ENCODE measurements at regions not wholly inside any gene's neighbourhood (a gene's known extent, or its start where the extent isn't known, plus 50 kb on each side); places are given as distances from the start of the nearest gene placed in this dataset.
"Not testable (repeated sequence)": the region's sequence is repeated elsewhere in the genome, so short reads cannot be mapped to it uniquely, and the experiment has no call there.

DNA sequence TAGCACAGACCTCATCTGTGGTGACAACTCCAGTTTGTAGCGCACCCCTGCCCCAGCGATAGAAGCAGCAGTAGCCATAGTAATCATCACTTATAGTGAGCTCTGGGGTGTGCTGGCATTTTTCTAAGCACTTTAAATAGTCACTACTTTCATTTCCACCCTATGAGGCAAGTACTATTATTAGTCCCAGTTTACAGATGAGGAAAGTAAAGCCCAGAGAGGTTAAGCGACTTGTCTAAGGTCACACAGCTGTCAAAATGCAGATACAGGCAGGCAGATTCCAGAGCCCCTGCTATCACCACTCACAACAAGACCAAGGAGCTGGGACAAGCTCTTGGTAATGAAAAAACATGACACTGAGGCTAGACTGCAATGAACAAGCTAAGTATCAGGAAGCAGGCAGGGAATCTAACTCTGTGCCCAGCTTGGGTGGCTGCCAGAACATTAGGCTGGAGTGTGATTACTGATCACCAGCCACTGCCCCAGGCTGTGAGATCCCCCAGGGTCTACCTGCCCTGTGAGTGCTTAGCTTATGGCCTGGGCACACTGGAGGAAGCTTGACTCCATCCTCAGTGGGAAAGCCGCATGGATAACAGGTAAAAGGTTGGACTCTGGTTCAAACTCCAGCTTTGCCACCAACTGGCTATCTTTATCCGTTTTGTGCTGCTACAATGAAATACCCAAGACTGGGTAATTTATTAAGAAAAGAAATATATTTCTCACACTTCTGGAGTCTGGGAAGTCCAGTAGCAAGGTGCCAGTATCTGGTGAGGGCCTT lies 561.1 kb downstream of the MN1 start:
- DNase-seq = no peak

DNA sequence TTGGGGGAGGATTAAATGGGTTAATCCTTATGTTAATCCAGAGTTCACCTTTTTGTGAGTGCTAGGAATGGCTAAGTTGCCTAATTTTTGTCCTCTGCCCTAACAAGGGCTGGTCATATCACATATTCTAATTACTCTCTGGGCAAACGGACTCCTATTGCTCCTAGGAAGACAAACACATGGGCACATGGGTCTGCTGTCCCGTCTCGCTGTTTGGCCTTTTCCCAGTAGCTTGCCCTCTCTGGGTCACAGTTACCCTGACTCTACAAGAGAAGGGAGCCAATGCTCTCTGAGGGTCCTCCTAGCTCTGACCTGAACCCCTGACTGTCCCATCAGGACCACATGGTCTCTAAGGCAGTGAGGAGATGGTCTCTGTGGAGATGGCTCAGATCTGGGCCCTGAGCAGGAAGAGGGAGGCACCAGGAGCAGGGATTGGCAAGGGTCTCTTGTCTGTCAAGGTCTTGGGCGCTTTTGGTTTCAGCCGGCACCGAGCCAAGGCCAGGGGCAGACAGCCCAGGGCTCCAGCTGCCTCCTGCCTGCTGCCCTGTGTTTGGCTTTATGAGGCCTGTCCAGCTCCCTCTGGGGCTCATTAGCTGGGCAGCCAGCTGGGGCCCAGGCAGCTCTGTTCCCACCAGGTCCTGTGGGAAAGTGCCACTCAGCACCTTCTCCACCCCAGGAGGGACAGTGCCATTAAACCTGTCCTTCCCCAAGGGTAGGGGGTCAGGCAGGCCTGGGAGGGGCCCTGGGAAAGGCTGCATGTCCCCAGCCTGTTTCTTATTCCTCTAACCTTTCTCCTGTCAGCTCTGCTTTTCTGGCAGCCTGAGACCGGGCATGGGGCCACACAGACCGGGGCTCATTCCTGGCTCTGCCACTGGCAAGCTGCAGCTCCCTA lies 559.9 kb downstream of the MN1 start:
- no peak for DNase-seq

DNA sequence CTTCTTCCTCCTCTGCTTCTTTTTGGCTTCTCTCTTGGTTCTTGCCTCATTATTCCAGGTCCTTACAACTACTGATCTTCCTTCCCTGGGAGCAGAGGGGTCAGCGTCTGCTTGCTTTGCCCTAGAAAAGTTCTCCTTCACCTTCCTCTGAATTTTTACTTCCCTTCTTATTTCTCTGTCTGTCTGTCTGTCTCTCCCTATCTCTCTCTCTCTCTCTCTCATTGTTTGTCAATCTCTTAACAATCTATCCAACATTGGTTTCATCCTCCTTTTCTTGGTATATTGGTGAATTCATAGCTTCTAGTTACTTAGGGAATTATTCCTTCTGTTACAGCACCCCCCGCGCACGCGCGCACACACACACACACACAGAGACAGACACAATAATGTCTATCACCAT lies 559.1 kb downstream of the MN1 start:
- no peak for DNase-seq

DNA sequence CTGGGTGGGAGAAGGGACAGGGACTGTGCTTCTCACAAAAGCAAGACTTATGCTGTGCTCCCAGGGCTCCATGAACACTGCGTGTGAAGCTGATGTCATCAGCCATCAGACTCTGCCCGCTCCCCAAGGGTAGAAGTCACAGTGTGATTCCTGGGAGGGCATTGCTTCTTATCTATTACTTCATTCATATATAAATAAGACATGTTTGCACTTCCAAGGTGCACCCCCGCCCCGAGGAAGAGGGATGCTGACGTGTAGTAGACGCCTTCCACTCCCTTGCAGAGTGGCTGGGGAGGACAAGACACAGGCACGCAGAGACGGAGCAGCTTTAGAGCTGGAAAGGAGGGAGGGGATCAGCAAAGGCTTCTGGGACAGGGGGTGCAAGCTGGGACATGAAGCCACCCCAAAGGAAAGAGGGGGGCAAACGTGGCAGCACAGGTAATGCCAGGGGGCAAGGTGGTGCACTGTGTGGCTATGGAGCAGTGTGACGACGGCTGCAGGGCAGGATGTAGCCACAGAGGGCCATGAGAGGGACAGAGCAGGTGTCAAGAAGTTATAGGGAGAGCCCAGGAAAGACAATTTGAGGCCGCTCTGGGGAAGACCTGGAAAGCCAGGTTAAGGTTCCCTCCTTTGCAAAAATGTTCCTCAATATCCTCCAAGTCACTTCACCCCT lies 558.5 kb downstream of the MN1 start:
- no peak for DNase-seq

DNA sequence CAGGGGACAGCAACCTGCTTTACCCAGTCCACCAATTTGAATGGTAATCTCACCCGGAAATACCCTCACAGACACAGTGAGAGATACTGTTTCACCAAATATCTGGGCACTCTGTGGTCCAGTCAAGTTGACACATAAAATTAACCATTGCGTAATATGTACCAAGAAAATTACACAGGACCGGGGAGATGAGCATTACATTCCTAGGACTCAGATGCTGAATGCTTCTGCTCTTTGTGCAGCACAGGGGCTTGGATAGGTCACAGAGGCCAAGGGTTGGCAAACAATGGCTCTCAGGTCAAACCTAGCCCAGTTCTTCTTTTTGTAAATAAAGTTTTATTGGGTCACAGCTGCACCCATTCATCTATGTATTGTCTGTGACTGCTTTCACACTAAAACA lies 557.2 kb downstream of the MN1 start:
- no peak for DNase-seq

DNA sequence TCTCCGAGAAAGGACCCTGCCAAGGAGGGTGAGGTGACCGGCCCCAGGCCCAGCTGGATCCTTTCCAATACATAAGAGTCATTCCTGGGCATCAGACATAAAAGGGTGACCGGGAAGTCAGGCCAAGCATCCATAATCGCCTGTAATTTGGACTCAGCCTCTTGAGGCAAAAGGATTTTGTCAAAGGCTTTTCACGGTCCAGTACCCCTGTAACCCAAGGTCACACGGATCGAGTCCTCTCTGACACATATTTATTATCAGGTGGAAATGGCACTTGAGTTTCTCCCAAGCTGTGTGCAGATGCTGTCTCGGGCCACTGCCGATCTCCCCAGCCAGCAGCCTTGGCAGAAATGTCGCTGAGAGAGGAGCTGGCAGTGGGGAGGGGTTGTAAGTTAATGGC lies 556.5 kb downstream of the MN1 start:
- no peak for DNase-seq

DNA sequence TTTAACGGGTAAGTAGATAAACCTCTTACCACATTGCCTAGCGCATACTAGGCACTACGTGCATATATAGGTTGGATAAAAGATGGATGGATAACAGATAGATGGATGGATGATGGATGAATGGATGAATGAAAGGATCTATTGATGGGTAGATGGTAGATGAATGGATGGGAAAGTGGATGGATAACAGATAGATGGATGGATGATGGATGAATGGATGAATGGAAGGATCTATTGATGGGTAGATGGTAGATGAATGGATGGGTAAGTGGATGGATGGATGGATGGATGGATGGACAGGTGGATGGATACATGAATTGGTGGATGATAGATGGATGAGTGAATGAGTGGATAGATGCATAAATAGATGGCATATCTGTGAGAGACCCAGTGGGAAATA lies 555.0 kb downstream of the MN1 start:
- DNase-seq = no peak

DNA sequence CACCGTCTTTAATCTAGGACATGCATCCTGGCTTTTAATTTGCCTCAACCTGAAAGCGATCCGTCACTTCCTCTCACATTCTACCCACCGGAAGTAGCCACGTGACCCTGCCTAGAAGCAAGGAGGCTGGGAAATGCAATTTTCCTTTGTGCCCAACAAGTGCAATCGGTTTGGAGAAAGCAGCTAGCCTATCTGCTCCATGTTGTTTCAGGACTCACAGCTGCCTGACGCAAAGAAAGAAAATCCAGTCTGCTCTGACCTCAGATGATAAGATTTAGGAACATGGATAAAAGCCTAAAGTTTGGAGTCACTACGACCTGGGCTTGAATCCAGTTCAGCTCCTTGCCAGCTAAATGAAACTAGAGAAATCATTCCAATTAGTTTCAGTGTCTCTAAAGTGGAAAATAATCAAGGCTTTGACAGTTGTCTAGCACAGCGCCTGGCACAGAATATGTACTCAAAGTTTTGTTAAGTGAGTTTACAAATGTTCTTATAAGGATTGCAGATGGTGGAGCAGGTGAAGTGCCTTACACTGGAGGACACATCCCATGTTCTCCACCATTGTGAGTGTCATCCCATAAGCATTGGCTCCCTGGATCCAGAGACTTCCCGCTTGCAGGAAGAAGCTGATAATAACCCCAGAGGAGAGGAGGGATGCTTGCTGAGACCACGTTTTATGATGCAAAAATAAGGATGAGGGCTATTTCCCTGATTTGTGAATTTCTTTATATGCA lies 553.7 kb downstream of the MN1 start:
- peak; percentile 1 for DNase-seq

DNA sequence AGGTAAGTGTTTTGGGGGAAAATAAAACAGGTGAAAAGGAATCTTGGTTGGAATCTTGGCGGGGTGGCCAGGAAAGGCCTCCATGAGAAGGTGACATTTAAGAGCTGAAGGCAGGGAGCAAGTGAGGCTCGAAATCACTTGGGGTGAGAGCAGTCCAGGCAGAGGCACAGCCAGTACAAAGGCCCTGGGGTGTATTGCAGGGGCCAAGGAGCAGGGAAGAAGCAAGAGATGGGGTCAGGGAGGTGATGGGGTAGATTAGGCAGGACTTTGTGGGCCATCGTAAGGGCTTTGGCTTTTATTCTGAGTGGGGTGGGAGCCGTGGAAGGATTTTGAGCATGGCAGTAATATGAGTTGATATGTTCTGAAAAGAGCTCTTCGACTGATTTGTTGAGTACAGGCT lies 551.1 kb downstream of the MN1 start:
- no peak for DNase-seq

DNA sequence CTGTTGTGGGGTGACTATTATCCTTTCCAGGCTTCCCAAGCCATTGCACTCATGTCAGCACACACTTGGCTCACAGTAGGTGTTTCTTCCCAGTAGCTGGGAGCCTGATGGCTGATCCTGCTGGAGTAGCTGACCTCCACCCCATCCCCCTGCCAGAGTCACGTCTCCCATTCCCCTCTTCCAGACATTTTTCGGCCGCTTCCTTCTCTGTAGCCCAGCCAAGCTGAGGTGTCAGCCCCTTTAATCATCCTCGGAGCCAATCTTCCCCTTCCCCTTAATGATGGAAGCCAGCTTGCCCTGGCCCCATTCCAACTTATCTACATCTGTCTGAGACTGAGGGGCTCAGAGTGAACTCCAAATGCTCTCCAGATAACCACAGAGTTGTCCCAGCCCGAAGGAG lies 550.7 kb downstream of the MN1 start:
- DNase-seq = no peak

DNA sequence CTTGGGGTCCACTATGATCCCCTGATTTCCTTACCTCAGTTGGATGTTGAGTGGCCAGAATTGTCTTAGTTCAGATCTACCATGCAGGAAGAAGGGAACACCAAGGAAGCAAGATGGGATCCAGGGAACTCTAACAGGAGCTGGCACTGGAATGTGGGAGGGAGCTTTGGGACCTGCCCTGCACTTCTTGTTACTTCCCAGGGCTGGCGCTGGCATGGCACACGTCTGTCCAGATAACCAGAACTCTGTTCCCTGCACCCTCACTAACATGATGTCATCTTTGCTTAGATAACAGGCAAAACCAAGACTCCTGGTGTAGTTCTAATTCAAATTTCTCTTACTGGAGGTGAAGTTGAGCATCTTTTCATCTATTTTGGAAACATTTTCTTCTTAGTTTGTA lies 550.0 kb downstream of the MN1 start:
- no peak for DNase-seq

DNA sequence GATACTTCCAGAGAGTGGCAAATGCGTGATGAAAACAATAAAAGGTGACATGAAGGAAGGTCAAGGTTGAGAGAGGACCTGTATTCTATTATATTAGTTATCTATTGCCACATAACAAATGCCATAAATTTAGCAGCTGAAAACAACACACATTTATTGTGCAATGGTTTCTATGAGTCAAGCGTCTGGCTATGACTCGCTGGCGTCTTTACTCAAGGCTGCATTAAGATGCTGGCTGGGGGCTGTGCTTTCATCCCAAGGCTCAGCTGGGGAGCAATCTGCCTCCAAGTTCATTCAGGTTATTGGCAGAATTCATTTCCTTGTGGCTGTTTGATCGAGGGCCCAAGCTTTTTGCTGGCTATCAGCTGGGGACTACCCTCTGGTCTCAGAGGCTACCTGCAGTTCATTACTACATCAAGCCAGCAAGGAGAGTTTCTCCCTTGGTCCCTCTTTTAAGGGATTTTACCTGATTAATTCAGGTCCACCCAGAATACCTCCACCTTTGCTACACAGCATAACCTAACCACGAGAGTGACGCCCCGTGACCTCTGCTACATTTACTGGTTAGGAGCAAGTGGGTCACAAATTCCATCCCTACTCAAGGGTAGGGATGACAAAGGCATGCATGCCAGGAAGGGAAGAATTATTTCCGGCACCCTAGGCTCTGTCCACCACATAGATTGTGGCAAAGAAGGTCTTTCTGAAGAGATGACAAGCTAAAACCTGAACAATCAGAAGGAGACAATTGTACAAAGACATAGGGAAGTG lies 549.1 kb downstream of the MN1 start:
- peak; percentile 66 for DNase-seq

DNA sequence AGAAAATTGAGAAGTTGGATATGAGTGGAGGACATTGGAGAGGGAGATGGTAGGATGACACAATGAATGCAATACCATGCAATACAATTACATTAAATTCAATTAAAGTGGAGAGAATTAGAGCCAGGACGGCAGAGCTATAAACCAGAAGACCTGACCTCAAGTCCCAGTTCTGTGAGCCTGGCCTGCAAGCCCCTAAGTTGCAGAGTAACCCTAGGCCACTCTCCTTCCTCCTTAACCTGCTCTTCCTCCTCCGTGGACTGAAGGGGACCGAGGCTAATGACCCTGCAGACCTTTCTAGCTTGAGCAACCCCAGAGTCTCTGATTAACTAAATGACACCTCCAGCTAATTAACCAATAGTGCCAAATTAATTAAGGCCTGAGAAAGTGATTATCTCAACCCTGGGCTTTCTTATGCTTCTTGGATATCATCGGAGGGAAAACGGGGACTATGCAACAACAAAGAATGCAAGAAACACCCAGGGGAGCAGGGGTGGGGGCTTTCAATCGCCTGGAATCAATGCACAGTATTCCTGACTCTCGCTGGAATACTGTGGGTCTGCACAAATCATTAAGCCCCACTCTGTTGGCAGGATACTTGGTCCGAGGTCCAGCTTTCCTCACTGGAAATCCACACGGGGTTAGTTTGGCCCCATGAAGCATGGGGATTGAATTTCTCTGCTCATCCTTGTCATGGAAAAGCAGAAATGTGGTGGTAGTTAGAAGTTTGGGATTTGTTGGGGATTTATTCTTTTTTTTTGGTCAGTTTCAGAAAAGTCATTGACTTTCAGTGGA lies 548.3 kb downstream of the MN1 start:
- DNase-seq = no peak

DNA sequence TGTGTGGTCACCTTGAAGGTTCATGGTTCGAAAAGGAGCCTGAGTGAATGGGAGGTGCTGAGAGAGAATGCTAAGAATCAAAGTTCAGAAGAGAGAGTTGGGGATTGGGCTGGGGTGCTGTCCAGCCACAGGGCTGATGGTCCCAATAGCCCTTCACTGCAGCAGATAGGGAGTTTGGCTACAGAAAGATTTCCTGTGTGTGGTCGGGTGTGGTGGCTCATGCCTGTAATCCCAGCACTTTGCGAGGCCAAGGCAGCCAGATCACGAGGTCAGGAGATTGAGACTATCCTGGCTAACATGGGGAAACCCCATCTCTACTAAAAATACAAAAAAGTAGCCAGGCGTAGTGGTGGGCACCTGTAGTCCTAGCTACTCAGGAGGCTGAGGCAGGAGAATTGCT lies 547.5 kb downstream of the MN1 start:
- DNase-seq = not testable (repeated sequence)

DNA sequence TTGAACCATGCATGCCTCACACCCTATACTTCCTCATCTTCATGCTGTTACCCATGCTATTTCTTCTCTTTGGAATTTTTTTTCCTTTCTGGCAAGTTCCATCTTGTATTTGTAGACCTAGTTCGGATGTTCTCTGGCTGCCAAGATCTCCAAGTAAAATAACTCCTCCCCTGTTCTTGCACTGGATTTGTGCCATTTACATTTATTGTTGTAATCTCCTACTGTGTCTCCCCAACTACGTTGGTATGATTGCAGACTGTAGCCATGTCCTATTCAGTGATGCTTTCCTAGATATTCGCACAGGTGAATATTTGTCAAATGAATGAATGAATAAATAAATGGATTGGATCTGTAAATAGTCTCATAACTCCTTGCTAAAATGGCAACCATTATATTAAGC lies 546.0 kb downstream of the MN1 start:
- no peak for DNase-seq

DNA sequence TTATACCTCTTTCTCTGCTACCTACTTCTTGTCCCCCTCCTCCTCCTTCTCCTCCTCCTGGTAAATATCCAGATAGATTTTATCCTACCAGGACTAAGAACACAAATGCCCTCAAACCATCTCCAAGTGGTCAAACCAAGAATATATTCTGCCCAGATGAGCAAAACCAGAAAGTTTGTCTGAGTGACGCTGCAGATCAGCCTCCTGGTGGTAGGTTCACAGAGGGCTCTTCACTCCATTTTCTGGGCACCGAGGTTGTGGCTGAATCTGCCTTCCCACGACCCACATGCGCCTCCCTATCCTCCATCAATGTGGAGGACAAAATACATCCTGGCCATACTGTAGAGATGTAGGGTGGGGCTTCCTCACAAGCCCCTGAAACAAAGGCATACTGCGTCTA lies 543.6 kb downstream of the MN1 start:
- no peak for DNase-seq

DNA sequence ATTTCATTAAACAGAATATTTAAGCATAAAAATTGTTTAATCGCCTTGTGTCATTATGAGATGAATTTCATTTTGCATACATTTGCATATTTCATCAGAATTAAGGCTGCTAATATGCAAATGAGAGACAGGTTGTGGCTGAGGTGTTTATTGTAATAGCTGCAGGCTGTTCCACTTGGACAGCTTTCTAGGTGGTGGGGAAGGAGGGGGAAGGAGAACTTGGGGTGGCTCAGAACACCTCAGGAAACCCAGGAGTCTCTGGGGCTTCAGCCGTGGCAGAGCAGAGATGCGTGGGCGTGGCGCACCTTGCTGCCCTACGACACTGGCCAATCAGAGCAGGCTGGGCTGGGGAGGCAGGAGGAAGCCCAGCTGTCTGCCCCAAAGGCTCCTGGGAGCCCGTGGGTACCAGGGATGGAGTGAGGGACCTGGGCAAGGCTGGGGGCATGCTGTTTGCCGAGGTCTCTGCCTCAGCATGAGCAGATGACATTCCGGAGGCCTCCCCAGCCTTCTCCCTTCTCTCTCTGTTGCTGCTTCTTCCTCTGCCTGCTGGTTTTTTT lies 542.9 kb downstream of the MN1 start:
- DNase-seq = no peak

DNA sequence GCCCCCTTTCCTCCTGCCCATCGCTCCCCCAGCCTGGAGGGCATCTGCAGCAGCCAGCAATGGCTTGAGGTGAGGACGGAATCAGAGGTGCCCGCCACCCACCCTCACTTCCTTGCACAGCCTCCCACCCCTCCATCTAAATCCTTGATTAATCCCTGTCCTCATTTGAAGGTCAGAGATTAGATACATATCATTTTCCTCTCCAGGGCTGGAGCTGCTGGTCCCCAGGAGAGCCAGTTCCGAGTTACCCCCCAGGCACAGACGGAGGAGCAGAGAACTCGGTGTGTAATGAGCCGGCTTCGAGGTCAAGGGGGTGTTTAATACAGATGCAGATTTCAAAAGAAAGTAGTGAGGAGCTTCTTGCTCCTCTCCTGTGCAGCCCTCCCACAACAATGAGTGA lies 542.1 kb downstream of the MN1 start:
- DNase-seq = no peak

DNA sequence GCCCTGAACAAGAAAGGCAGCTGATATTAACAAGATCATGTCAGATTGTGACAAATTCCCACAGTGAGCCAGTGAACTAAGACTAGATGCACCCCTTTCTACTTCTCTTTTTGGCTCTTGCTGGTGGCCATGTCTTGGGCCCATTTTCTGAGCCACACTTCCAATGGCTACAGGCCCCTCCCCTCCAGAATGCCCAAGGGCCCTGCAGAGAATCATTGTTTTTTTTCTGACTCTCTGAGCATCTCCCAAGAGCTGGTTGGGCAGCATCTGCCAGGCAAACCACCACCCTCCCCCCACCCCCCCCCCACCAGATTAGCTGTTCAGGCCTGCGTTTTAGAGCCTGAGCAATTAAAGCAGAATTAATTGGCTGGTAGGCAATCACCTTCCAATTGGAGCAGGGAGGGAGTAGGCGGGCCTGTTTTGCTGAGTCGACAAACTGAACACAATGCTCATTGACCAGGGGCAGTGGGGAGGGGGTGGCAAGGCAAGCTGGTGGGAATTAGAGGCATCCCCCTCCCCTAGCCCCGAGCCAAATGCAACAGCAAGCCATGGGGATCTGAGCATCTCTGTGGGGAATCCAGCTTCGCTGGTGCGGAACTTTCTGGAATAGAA lies 541.4 kb downstream of the MN1 start:
- DNase-seq = no peak

DNA sequence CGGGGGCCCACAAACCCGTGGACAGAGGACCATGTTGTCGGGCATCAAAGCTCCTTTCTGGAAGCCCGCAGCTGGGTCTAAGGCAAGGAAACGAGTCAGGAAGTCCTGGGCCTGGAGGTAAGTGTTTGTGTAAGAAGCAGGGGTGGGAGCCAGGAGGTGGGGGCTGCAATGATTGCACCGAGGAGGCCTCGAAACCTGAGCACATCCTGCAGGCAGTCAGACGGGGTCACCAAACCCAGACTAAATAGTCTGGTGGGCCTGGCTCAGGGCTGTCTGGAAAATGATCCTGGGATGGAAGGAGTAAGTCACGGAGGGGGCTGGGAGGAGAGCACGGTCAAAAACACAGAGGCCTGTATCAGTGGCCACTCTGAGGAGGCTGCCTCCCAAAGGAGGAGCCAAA lies 539.2 kb downstream of the MN1 start:
- no peak for DNase-seq

DNA sequence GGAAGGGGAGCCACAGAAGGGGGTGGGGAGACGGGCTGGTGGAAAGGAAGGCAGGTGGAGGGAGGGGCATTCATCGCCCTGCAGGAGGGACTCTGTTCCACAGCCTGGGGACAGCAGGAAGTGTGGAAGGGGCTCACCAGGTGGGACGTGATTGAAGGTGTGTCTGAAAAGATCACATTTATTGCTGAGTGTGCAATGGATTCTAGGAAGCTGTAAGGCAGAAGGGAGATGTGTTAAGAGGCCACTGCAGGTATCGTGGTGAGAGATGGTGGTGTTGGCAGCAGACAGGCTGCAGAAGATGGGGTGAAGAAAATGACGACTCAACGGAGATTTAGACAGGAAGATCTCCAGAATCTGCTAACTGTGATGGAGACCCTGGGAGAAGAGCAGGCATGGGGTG lies 537.4 kb downstream of the MN1 start:
- no peak for DNase-seq

All from MV-4-11 (cell line).